ENCODE measurements at regions not wholly inside any gene's neighbourhood (a gene's known extent, or its start where the extent isn't known, plus 50 kb on each side); places are given as distances from the start of the nearest gene placed in this dataset.

GRCh38 chr1:119302011-119302410 lies 66.6 kb upstream of the HAO2 start:
- Mint-ChIP-seq H3K9me3 (no peaks in the 10 kb centered on the region), H3K4me1 (peaks cover 2% of the 10 kb centered on the region), H3K4me3 (no peak overlapping the region), H3K27me3 (ENCODE audit: low read depth) (no peaks in the 10 kb centered on the region), H3K27ac (ENCODE audit: unreplicated experiment) (no peak overlapping the region), H3K36me3 (ENCODE audit: low read depth) (no peaks in the 10 kb centered on the region)
- no peak for TF ChIP-seq CTCF (conservative IDR thresholded peaks at IDR 0.05)
- DNase-seq (ENCODE audit: low read depth, low spot score), result no peak

- peaks cover 3% of the 10 kb centered on the region for H3K9me3 Mint-ChIP-seq
Measured at GRCh38 chr1:119308130-119308700, 60.4 kb upstream of the HAO2 start.

GRCh38 chr1:119308806-119309205 lies 59.8 kb upstream of the HAO2 start:
- no peak for DNase-seq (ENCODE audit: low read depth, low spot score)
- H3K27ac Mint-ChIP-seq (ENCODE audit: unreplicated experiment), result no peak overlapping the region
- no peak for TF ChIP-seq CTCF (conservative IDR thresholded peaks at IDR 0.05)
- H3K27me3 Mint-ChIP-seq (ENCODE audit: low read depth), result no peaks in the 10 kb centered on the region
- H3K36me3 Mint-ChIP-seq (ENCODE audit: low read depth), result no peaks in the 10 kb centered on the region
- H3K4me1 Mint-ChIP-seq, result no peaks in the 10 kb centered on the region
- peaks cover 3% of the 10 kb centered on the region for H3K9me3 Mint-ChIP-seq
- no peak overlapping the region for H3K4me3 Mint-ChIP-seq

More at GRCh38 chr1:119308130-119308700, 60.4 kb upstream of the HAO2 start:
- DNase-seq (ENCODE audit: low read depth, low spot score), result no peak
- H3K27me3 Mint-ChIP-seq (ENCODE audit: low read depth), result no peaks in the 10 kb centered on the region
- H3K27ac Mint-ChIP-seq (ENCODE audit: unreplicated experiment), result no peak overlapping the region
- no peak overlapping the region for H3K4me3 Mint-ChIP-seq
- no peaks in the 10 kb centered on the region for H3K36me3 Mint-ChIP-seq (ENCODE audit: low read depth)
- TF ChIP-seq CTCF (conservative IDR thresholded peaks at IDR 0.05), result no peak
- H3K4me1 Mint-ChIP-seq, result no peaks in the 10 kb centered on the region

GRCh38 chr1:119310301-119310700 lies 58.3 kb upstream of the HAO2 start:
- H3K4me1 Mint-ChIP-seq, result no peaks in the 10 kb centered on the region
- H3K9me3 Mint-ChIP-seq, result peaks cover 3% of the 10 kb centered on the region
- H3K27ac Mint-ChIP-seq (ENCODE audit: unreplicated experiment), result no peak overlapping the region
- no peaks in the 10 kb centered on the region for H3K36me3 Mint-ChIP-seq (ENCODE audit: low read depth)
- DNase-seq (ENCODE audit: low read depth, low spot score), result no peak
- no peak overlapping the region for H3K4me3 Mint-ChIP-seq
- H3K27me3 Mint-ChIP-seq (ENCODE audit: low read depth), result no peaks in the 10 kb centered on the region
- TF ChIP-seq CTCF (conservative IDR thresholded peaks at IDR 0.05), result no peak

GRCh38 chr1:119312500-119312899 lies 56.1 kb upstream of the HAO2 start:
- Mint-ChIP-seq H3K36me3 (ENCODE audit: low read depth) (no peaks in the 10 kb centered on the region), H3K4me1 (no peaks in the 10 kb centered on the region), H3K4me3 (no peak overlapping the region), H3K9me3 (peaks cover 3% of the 10 kb centered on the region), H3K27ac (ENCODE audit: unreplicated experiment) (no peak overlapping the region), H3K27me3 (ENCODE audit: low read depth) (no peaks in the 10 kb centered on the region)
- DNase-seq (ENCODE audit: low read depth, low spot score), result no peak
- no peak for TF ChIP-seq CTCF (conservative IDR thresholded peaks at IDR 0.05)
